ENCODE measurements at regions not wholly inside any gene's neighbourhood (a gene's known extent, or its start where the extent isn't known, plus 50 kb on each side); places are given as distances from the start of the nearest gene placed in this dataset.
"Not testable (repeated sequence)": the region's sequence is repeated elsewhere in the genome, so short reads cannot be mapped to it uniquely, and the experiment has no call there.

DNA sequence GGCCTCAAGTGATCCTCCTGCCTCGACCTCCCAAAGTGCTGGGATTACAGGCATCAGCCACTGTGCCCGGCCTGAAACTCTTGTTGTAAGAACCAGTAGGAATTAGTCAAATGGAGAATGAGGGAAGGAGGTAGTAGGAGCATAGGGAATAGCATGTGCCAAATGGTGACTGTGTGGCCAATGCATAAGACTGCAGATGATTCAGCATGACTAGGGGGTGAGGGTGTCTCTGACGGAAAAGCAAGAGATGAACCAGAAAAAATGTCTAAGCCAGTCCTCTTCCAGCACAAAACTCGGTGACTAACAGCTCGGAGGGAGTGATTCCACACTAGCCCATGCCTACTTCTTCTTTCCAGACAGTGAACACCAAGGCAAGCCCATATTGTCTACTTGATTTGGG is 58.2 kb upstream of the DUSP21 start:
- no peak for DNase-seq

DNA sequence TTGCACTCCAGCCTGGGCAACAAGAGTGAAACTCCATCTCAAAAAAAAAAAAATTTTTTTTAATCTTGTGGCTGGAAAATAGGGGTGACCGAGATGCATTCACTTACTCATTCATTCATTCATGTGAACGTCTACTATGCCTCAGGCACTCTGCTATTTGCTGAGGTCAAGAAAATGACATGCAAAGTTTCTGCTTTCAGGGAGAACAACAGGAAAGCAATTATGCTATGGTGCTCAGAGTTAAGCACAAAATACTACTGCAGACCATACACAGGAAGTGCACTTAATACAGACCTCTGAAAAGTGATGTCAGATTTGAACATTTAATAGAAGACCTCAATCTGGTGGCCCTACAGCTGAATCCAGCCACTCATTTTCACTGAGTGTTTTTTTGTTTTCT is 59.6 kb upstream of the DUSP21 start:
- no peak for DNase-seq

DNA sequence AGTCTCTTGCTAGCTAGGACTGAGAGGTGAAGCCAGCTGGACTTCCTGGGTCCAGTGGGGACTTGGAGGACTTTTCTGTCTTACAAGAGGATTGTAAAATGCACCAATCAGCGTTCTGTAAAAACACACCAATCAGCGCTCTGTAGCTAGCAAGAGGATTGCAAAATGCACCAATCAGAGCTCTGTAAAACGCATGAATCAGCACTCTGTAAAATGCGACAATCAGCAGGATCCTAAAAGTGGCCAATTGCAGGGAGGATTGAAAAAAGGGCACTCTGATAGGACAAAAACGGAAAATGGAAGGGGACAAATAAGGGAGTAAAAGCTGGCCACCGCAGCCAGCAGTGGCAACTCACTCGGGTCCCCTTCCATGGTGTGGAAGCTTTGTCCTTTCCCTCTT is 65.6 kb upstream of the DUSP21 start:
- no peak for DNase-seq

DNA sequence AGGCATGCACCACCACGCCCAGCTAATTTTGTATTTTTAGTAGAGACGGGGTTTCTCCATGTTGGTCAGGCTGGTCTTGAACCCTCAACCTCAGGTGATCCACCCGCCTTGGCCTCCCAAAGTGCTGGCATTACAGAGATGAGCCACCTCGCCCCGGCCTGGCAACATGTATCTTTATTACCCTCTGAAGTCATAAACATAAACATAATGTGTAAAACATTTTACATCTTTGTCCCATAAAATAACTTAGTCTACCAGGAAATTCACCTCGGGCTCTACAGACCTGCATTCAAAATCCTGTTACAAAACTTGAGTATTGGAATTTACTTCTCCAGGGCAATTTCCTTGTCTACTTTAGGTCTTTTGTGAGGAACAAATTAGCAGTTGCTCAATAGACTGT is 68.1 kb upstream of the DUSP21 start:
- DNase-seq, result peak in 1 of 2 donors; percentile 7

DNA sequence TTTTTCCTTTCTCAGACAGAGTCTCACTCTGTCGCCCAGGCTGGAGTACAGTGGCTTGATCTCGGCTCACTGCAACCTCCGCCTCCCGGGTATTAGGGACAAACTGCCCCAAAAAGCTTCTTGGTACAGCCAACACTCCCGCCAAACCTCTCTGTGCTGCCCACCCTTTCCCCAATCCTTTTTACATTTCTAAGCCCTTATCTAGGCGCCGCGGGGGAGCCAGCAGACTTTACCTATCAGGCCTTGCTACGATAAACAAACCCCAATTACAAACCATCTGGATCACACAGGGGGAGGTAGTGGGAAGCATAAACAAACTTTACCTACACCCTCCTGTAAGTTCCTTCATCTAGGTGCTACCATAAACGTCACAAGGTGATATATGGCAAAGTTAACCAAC is 69.8 kb upstream of the DUSP21 start:
- not testable (repeated sequence) for DNase-seq

DNA sequence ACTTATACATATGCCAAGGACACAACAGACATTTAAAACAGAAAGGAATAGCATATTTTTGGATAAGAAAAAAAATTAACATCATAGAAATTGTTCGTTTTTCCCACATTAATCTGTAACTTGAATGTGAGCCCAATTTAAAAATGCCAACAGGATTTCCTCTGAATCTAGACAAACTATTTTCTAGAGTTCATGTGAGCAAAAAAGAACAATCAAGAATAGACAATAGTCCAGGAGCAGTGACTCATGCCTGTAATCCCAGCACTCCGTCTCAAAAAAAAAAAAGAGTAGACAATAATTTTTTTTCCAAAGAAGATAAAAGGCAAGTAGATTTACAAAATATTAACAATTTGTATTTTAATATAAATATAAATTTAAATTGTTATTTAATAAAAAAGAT is 73.7 kb upstream of the DUSP21 start:
- no peak for DNase-seq

DNA sequence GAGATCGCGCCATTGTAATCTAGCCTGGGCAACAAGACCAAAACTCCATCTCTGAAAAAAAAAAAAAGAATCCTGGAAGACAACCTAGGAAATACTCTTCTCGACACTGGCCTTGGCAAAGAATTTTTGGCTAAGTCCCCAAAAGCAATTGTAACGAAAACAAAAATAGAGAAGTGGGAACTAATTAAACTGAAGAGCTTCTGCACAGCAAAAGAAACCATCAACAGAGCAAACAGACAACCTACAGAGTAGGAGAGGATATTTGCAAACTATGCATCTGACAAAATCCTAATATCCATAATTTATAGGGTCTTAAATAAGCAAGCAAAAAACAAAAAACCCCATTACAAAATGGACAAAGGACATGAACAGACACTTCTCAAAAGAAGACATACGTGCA is 76.5 kb upstream of the DUSP21 start:
- no peak for DNase-seq

DNA sequence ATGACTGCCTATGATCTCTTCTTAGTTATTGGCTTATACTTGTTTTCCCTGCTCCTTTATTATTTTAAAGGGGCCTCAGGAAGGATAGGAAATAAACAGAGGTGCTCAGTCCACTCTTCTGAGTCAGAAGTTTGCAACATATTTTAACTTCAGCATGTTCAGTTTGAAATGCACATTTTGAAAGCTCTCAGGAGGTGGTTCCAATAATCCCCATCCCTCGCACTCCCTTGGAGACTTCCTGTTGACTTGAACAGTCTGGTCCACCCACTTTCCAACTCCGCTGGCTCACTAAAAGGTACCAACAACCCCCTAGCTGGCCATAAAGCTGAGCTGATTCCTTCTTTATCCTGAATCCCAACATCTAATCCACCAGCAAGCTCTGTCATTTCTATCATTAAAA is 78.3 kb upstream of the DUSP21 start:
- no peak for DNase-seq

DNA sequence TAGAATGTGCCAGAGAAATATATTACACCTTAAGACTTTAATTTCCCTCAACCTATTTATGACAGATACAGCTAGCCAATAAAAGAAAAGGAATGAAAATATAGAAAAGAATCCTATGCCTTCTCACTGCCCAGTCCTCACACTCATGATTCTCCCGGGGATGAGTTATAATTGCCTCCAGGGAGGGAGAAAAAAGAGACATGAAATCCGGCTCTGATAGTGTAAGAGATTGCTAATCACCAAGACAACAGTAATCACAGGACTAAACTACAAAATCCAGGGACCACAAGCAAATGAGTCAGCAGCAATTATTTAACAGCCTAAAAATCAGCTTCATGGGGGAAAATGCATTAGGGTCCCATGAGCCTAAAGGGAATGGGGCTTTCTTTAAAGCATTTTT is 95.9 kb upstream of the DUSP21 start:
- DNase-seq, result no peak

DNA sequence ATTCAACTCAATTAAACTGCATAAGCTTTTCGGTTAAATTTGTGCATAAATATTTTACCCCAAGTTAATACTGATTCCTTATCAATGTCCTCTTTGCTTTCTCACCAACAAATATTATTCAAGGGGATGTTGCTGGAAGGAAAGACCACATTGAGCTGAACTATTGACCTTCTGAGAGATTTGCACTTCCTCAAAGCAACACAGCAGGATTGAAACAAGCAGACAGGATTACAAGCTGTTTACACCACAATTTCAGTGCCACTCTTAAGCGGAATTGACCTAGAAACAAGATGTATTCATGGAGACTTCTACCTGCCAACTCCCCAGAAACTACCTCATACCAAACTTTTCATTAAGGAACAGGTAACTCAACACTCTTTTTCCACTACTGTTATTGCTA is 96.5 kb upstream of the DUSP21 start:
- DNase-seq, result peak; percentile 7 to 15

DNA sequence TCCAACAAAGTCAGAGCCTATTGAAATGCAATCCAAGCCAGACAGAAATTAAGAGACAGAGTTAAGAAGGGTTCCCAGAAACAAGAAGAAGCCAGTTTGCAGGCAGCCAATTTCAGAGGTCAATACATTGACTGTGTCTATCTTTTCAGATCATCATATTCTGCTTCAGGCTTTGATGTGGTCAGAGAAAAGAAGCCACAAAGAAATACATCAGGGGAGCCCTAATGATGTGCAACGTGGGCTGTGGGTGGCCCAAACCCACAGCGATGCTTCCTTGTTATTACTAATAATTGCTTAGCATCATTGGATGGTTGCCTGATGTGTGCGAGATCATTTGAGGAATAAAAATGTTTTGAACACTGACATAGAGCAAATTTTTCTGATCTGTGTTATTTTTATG is 99.0 kb upstream of the DUSP21 start:
- DNase-seq, result no peak

DNA sequence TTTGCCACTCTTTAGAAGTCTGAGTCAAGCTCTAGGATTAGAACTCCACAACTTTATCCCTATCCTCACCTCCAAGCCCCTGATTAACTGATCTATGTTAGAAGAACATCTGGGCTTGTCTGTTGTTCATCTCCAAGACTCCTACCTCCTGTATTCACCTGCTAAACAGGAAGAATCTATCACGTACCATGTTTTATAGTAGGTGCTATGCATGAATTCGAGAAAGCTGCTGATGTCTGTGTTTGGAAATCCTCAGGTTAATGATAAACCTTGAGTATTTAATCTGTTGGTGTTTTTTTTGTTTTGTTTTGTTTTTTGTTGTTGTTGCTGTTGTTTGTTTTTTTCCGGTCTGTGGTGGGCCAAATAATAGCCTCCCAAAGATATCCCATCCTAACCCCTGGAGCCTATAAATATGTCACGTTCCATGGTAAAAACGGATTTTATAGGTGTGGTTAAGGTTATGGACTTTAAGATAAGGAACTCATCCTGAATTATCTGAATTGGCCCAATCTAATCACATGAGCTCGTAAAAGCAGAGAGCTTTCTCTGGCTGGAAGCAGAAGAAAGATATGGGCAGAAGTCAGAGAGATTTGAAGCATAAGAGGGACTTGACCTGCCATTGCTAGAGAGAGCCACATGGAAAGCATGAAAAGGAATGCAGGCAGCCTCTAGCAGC is 101.2 kb upstream of the DUSP21 start:
- DNase-seq, result no peak

DNA sequence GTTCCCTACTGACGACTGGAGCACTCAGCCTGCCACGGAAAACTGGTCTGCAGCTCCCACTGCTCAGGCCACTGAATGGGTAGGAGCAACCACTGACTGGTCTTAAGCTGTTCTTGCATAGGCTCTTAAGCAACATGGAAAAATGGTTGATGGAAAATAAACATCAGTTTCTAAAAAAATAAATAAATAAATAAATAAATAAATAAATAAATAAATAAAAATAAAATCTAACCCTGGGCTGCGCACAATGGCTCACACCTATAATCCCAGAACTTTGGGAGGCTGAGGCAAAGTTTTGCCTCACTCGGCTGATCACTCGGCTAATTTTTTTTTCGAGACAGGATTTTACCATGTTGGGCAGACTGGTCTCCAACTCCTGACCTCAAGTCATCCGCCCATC is 102.0 kb upstream of the DUSP21 start:
- DNase-seq, result not testable (repeated sequence)

DNA sequence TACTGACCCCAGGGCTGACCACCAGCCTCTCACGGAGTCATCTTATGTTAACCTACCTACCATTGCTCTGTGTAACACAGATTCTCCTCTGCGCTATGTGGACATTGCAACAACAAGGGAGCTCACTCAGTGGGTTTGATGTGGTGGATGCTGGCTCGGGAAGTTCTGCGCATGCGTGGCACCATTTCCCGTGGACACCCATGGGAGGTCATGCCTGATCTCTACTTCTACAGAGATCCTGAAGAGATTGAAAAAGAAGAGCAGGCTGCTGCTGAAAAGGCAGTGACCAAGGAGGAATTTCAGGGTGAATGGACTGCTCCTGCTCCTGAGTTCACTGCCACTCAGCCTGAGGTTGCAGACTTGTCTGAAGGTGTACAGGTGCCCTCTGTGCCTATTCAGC is 102.4 kb upstream of the DUSP21 start:
- not testable (repeated sequence) for DNase-seq

DNA sequence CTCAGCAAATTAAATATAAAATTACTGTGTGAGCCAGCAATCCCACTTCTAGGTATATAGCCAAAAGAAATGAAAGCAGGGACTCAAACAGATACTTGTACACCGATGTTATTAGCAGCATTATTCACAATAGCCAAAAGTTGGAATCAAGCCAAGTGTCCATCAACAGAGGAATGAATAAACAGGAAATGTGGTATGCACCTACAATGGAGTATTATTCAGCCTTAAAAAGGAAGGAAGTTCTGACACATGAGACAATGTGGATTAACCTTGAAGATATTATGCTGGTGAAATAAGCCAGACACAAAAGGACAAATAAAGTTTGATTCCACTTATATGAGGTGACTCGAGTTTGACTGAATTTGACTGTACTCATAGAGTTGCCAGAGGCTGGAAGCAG is 108.3 kb upstream of the DUSP21 start:
- DNase-seq, result no peak

DNA sequence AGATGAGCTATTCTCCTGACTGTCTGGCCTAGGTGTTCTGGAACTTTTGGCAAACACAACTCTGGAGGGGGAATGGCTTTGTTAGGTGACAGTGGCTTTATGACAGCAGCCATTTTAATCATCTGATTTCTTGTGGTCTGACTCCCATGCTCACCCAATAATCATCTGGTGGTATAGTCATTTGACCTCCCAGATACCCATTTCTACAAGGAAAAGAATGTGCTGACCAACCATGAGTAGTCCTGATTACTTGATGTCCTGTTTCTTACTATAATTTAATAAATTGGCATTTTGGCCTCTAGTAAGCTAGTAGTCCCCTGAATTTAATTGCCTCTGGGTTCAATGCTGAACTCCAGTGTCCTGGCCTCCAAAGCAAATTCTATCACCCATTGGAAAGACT is 109.9 kb upstream of the DUSP21 start:
- DNase-seq, result no peak

DNA sequence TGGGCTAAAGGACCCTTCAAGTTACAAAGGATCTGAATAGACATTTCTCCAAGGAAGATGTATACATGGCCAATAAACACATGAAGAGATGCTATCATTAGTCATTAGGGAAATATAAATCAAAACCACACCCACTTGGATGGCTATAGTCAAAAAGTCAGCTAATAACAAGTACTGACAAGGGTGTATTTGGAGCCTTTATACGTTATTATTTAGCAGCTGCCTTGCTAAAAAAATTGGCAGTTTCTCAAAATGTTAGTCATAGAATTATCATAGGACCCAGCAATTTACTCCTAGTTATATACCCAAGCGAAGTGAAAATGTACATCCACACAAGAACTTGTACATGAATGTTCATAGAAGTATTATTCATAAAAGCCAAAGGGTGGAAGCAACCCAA is 112.7 kb upstream of the DUSP21 start:
- no peak for DNase-seq

DNA sequence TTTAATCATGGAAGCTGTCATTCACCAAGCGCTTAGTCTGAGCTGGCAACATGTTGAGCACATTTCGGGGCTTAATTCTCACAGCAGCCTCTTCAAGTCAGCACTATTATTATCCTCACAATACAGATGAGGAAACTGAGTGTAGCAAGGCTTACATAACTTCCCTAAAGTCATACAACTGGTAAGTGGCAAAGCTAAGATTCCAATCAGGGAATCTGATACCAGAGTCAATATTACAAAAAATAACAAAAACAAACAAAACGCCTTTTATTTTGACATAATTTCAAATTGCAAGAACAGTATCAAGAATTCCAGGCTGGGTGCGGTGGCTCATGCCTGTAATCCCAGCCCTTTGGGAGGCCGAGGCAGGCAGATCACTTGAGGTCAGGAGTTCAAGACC is 120.4 kb upstream of the DUSP21 start:
- DNase-seq, result no peak

DNA sequence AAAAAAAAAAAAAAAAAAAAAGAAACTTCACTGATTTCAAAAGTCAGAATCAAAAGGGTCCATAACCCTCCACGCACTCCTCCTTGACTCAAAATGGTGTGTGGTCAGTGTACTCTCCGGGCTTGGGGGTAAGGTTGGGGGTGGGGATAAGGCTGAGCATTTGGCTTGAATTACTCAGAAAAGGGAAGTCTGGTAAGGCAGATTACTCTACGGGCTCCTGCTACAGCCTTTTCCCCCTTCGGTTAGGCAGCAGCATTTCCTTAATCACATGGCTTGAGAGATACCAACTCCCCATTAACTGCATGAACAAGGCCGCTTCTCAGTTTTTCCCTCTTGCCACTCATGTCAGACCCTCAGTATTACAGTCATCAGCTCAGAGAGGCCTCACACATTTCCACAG is 135.4 kb upstream of the DUSP21 start:
- peak; percentile 1 to 2 for DNase-seq

DNA sequence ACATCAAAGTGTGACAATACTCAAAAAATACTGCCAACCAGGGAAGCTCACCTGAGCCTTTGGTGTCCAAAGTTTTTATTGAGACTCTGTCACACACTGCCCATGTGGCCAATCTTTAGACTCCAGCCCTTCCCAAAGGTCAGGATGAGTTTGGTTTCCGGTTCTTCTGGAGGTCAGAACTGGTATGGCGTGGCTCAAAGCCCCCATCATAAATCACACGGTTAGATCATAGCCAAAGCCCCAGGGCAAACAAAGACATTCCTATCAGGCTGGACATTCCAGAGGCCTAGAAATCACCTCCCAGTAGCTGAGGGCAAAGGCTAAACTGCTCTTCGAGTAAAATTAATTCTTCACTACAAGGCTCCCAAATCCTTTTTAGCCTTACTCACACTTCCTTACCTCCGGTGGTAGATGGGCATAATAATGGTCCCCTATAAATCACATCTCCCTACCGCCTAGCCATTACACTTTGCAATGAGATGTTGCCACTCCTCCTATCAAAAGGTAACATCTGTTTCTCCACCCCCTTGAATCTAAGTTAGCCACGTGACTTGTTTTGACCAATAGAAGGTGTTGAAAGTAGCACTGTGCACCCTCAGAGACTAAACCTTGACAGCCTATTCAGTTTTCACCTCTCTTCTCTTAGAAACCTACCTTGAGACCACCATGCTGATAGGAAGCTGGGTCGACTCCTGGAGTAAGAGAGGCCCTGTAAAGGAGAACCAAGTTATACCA is 137.8 kb upstream of the DUSP21 start:
- DNase-seq, result no peak

DNA sequence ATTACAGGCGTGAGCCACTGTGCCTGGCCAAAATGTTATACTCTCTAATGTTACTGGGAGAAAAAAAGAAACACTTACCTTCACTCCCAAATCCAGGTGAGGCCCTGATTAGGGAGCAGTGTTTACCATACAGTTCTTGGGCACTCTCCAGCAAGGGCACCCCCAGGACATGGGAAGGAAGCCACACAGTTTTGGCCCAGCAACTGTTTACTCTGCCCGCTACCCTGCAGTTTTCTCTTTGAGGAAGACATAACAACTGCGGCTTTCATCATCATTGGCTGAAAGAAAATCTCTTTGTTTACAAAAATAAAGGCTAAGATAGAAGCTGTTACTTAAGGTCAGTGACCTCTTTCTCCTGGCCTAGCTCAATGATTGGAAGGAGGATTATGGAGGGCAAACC is 145.5 kb upstream of the DUSP21 start:
- DNase-seq, result no peak

DNA sequence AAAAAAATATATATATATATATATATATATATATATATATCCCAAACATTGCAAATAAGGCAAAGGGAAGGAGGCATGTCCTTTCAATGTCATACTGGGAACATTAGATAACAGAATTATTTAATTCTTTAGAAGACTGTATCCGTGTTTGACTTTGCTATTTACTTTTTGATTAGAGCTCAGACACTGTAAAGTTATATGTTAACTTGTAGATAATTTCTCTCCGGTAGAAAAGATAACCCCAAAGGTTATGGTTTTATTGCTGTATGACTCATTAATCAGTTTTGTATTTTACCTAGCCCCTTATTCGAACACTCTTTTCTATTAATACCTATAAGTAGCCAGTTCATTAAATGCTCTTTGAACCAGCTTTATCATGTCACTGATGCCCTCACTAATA is 150.6 kb upstream of the DUSP21 start:
- DNase-seq, result no peak

DNA sequence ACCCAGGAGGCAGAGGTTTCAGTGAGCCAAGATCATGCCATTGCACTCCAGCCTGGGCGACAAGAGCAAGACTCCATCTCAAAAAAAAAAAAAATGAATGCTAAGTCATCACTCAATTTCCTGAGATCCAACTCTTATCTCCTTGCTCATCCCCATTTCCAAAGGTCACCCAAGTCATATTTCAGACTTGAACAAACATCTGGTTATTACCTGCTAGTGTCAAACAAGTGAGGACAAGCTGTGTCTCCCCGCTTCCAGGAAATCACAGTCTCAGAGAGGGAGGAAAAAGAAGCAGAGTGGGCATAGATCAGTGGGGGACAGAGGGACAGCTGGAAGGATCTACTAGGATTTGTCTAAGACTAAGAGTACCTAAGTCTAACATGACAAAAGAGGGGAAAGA is 147.5 kb upstream of the FUNDC1 start:
- no peak for DNase-seq

DNA sequence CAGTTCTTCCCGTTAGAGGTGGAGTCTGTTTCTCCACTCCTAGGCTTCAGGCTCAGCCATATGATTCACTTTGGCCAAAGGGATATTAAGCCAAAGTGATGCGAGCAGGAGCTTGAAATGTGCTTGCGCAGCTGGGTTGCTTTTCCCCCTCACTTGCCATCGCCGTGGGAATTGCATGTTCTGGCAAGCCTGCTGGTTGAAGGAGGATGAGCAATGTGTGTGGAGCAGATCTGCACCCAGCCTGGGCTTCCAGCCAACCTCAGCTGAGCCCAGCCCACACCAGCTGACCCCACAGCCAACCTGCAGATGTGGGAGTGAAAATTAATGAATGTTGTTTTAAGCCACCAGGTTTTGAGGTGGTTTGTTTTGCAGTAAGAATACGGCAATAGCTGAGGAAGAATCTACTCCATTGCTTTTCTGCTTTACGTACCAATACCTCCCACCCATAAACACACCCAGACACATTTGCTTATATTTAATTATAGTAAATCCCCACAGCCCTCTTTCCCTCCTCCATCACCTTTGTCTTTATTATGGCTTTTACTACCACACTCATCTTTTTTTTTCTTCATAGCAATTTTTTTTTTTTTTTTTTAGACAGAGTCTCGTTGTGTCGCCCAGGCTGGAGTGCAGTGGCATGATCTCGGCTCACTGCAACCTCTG is 132.8 kb upstream of the FUNDC1 start:
- no peak for DNase-seq
